ENCODE measurements at regions not wholly inside any gene's neighbourhood (a gene's known extent, or its start where the extent isn't known, plus 50 kb on each side); places are given as distances from the start of the nearest gene placed in this dataset.

DNA sequence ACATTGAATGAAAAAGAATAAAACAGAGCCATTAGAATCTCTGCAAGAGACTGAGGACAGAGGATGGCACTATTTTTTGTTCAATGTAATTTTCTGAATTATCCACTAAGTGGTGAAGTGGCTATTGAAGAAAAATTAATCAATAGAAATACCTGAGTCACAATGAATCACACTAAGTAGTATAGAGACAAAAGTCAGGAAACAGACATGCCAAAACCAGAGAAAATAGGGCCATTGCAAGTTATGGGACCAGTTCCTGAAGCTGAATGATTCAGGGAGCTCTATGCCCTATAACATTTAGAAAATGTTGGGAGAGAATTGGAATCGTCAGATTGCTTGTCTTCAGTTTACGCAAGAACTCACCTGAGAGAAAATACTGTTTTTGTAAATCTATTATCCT lies 1103.2 kb upstream of the ALCAM start:
- no peak for TF ChIP-seq POLR2A (IDR thresholded peaks at IDR 0.05)
- TF ChIP-seq, protein P1, sequence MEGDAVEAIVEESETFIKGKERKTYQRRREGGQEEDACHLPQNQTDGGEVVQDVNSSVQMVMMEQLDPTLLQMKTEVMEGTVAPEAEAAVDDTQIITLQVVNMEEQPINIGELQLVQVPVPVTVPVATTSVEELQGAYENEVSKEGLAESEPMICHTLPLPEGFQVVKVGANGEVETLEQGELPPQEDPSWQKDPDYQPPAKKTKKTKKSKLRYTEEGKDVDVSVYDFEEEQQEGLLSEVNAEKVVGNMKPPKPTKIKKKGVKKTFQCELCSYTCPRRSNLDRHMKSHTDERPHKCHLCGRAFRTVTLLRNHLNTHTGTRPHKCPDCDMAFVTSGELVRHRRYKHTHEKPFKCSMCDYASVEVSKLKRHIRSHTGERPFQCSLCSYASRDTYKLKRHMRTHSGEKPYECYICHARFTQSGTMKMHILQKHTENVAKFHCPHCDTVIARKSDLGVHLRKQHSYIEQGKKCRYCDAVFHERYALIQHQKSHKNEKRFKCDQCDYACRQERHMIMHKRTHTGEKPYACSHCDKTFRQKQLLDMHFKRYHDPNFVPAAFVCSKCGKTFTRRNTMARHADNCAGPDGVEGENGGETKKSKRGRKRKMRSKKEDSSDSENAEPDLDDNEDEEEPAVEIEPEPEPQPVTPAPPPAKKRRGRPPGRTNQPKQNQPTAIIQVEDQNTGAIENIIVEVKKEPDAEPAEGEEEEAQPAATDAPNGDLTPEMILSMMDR (IDR thresholded peaks at IDR 0.05): no peak
